NCI-H2196 treated with DMSO at 0.1 percent for 48 hours (cell line): ENCODE measurements at regions not wholly inside any gene's neighbourhood (a gene's known extent, or its start where the extent isn't known, plus 50 kb on each side); places are given as distances from the start of the nearest gene placed in this dataset.
"Not testable (repeated sequence)": the region's sequence is repeated elsewhere in the genome, so short reads cannot be mapped to it uniquely, and the experiment has no call there.

ENCODE experiments used
- DNase-seq: peaks from one replicate; lab custom pipeline; 2025; ENCODE audit not compliant: unreplicated experiment; lab: John Stamatoyannopoulos, UW

- DNase-seq: no peak
Measured at GRCh38 chr12:9379023-9379742, 171.0 kb upstream of the PZP start.

- no peak for DNase-seq
Measured at GRCh38 chr12:9378430-9378835, 170.2 kb upstream of the PZP start.

GRCh38 chr12:9372202-9372601 is 164.0 kb upstream of the PZP start:
- DNase-seq: no peak

GRCh38 chr12:9367828-9368227 is 159.6 kb upstream of the PZP start:
- DNase-seq: no peak

- DNase-seq: no peak
Measured at GRCh38 chr12:9367201-9367600, 159.0 kb upstream of the PZP start.

- DNase-seq: no peak
Measured at GRCh38 chr12:9365296-9365695, 157.1 kb upstream of the PZP start.

- DNase-seq: no peak
Measured at GRCh38 chr12:9364224-9365176, 156.3 kb upstream of the PZP start.

GRCh38 chr12:9363145-9363544 is 154.9 kb upstream of the PZP start:
- DNase-seq: no peak

GRCh38 chr12:9361879-9362326 is 153.7 kb upstream of the PZP start:
- DNase-seq: no peak

- not testable (repeated sequence) for DNase-seq
Measured at GRCh38 chr12:9354009-9354754, 146.0 kb upstream of the PZP start.

- no peak for DNase-seq
Measured at GRCh38 chr12:9351136-9351535, 142.9 kb upstream of the PZP start.

- no peak for DNase-seq
Measured at GRCh38 chr12:9349888-9350885, 142.0 kb upstream of the PZP start.

- no peak for DNase-seq
Measured at GRCh38 chr12:9348906-9349518, 140.8 kb upstream of the PZP start.

GRCh38 chr12:9347328-9348127 is 139.3 kb upstream of the PZP start:
- DNase-seq: no peak

- DNase-seq: no peak
Measured at GRCh38 chr12:9346866-9347327, 138.7 kb upstream of the PZP start.

GRCh38 chr12:9345171-9345570 is 137.0 kb upstream of the PZP start:
- DNase-seq: no peak

- no peak for DNase-seq
Measured at GRCh38 chr12:9344541-9344940, 136.3 kb upstream of the PZP start.

GRCh38 chr12:9343731-9344130 is 135.5 kb upstream of the PZP start:
- DNase-seq: no peak
